ENCODE measurements at regions not wholly inside any gene's neighbourhood (a gene's known extent, or its start where the extent isn't known, plus 50 kb on each side); places are given as distances from the start of the nearest gene placed in this dataset.
"Not testable (repeated sequence)": the region's sequence is repeated elsewhere in the genome, so short reads cannot be mapped to it uniquely, and the experiment has no call there.

GRCh38 chr17:51481370-51481769 is 221.0 kb downstream of the UTP18 start:
- TF ChIP-seq, protein P1, sequence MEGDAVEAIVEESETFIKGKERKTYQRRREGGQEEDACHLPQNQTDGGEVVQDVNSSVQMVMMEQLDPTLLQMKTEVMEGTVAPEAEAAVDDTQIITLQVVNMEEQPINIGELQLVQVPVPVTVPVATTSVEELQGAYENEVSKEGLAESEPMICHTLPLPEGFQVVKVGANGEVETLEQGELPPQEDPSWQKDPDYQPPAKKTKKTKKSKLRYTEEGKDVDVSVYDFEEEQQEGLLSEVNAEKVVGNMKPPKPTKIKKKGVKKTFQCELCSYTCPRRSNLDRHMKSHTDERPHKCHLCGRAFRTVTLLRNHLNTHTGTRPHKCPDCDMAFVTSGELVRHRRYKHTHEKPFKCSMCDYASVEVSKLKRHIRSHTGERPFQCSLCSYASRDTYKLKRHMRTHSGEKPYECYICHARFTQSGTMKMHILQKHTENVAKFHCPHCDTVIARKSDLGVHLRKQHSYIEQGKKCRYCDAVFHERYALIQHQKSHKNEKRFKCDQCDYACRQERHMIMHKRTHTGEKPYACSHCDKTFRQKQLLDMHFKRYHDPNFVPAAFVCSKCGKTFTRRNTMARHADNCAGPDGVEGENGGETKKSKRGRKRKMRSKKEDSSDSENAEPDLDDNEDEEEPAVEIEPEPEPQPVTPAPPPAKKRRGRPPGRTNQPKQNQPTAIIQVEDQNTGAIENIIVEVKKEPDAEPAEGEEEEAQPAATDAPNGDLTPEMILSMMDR (IDR thresholded peaks at IDR 0.05; ENCODE audit: control extremely low read depth, extremely low read depth, low read depth, missing control alignments), result no peak
- POLR2A ChIA-PET, result no interaction called here
- CTCF ChIA-PET, result no interaction called here
- DNase-seq (ENCODE audit: extremely low spot score), result no peak

DNA sequence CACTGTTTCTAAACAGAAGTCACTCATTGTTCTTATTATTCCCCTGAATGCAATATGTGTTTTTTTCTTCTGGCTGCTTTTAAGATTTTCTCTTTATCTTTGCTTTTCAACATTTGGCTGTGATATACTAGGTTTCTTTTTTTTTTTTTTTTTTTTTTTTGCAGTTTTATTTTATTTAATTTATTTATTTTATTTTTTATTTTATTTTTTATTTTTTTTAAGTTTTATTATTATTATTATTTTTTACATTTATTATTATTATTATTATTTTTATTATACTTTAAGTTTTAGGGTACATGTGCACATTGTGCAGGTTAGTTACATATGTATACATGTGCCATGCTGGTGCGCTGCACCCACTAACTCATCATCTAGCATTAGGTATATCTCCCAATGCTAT is 221.9 kb downstream of the UTP18 start:
- POLR2A ChIA-PET; DNase-seq (ENCODE audit: extremely low spot score); CTCF ChIA-PET: not testable (repeated sequence)

DNA sequence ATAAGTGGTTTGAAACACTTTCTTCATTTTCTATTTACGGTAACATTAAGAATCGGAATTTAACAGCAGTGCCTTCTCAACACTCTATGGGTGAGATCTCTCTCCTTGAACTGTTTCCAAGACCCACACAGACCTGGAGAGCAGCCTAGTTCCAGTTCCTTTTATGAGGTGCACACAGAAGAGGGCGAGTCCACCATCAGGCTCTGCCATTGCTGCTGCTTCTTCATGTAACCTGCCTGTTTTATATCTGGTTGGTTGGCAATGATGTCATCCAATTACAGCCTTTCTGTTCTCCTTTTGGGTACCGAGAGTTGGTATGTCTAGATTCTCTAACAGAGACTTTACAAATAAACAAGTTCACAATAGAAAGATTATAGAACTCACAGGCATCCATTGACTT is 225.7 kb downstream of the UTP18 start:
- TF ChIP-seq, protein P1 (IDR thresholded peaks at IDR 0.05; ENCODE audit: control extremely low read depth, extremely low read depth, low read depth, missing control alignments), result no peak
- ChIA-PET POLR2A (no interaction called here), CTCF (interaction anchor here (1.0 to 1.9 kb wide), 2 partner anchors 13 to 60 kb away, joined by 3 to 4 read pairs; no protein-coding TSS in a partner anchor)
- DNase-seq (ENCODE audit: extremely low spot score), result no peak

DNA sequence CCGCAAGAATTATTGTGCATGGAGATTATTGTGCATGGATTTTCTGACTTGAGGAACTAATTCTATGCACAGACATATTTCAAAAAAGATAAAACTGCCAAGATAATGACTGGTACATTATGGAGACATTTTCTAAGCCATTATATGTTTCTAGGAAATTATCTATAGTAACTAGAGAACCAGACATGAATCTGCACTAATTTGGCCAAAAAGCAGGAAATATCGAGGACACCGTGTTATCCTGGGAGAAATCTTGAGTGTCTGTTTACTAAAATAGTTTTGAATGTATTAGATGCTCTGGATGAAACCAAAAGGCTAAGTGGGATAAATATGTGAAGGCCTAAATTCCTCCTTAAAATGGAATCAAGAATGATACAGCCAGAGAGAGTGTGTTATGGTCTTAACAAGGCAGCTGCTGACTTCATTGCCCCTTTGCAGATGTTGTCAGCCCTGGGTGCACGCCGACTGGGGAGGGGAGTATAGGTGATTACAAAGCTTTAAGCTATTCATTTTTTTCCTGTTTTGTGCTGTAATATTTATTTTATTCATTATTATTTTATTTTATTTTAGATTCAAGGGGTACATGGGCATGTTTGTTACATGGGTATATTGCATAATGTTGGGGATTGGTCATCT is 226.7 kb downstream of the UTP18 start:
- POLR2A ChIA-PET, result no interaction called here
- TF ChIP-seq, protein P1 (IDR thresholded peaks at IDR 0.05; ENCODE audit: control extremely low read depth, extremely low read depth, low read depth, missing control alignments), result no peak
- no peak for DNase-seq (ENCODE audit: extremely low spot score)
- CTCF ChIA-PET, result interaction anchor here (1.3 kb wide), 1 partner anchor 15 kb away, joined by 4 read pairs; no protein-coding TSS in a partner anchor

DNA sequence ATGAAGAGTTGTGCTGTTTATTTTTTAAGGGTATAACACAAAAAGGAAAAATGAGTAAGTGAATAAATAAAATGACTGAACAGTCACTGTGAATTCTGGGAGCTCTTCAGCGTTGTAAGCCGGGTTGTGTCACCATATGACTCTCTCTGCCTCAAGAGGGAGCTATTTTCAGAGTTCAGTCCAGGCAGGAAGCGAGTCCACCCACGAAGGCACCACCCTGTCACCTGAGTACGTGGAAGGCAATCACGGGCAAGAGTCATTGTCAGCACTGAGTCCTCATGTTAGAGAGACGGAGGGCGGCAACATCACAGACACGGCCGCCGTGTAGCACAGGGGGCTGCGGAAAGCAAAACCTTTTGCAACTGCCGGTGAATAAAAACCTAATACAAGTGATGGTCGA is 227.6 kb downstream of the UTP18 start:
- ChIA-PET POLR2A (no interaction called here), CTCF (interaction anchor here (1.0 to 1.3 kb wide), 3 partner anchors 12 to 16 kb away, joined by 3 to 4 read pairs (median 3); no protein-coding TSS in a partner anchor)
- TF ChIP-seq, protein P1 (IDR thresholded peaks at IDR 0.05; ENCODE audit: control extremely low read depth, extremely low read depth, low read depth, missing control alignments), result no peak
- no peak for DNase-seq (ENCODE audit: extremely low spot score)

DNA sequence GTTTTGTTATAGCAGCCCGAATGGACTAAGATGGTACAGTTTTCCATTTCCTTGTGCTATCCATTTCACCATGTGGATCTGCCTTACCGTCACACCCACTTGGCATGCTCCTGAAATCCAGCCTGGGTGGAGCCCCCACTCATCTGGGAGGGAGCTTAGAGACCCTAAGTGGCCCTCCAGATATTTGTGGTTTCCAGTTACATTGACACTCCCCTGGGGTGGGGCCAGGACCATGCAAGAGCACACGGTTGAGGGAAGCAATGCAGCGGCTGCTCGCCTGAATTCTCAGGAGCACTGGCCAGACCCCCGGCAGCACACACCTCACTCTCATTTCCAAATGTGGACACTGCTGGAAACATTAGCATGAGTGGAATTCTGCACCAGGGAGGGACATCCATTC is 231.1 kb downstream of the UTP18 start:
- POLR2A ChIA-PET, result no interaction called here
- DNase-seq (ENCODE audit: extremely low spot score), result no peak
- CTCF ChIA-PET, result no interaction called here
- TF ChIP-seq, protein P1 (IDR thresholded peaks at IDR 0.05; ENCODE audit: control extremely low read depth, extremely low read depth, low read depth, missing control alignments), result no peak

GRCh38 chr17:51493206-51493605 is 232.9 kb downstream of the UTP18 start:
- CTCF ChIA-PET, result interaction anchor here (1.1 kb wide), 1 partner anchor 31 kb away, joined by 3 read pairs; no protein-coding TSS in a partner anchor
- TF ChIP-seq, protein P1 (IDR thresholded peaks at IDR 0.05; ENCODE audit: control extremely low read depth, extremely low read depth, low read depth, missing control alignments), result no peak
- POLR2A ChIA-PET, result no interaction called here
- no peak for DNase-seq (ENCODE audit: extremely low spot score)

Measured in GM10248 (cell line).